Astrocyte of the spinal cord (primary cell): ENCODE measurements at regions not wholly inside any gene's neighbourhood (a gene's known extent, or its start where the extent isn't known, plus 50 kb on each side); places are given as distances from the start of the nearest gene placed in this dataset.

ENCODE experiments used
- DNase-seq: peaks from one replicate; pipeline ENCODE4 v3.0.0; 2011; ENCODE audit warnings: low read depth, low spot score
- H3K4me3 ChIP-seq: 2 replicates; pipeline ENCODE4 v1.5.1; 2011; ENCODE audit warnings: low read depth, mild to moderate bottlenecking, low read length, moderate library complexity
- in situ Hi-C: cut with HindIII; loops from 2 replicates; pipeline ENCODE4 v1.10.0; 2017; ENCODE audit warnings: low sequenced_read_pairs
- TF ChIP-seq, protein P1 (sequence below): IDR thresholded peaks from 2 replicates; pipeline ENCODE4 v1.5.1; 2012; ENCODE audit warnings: low read depth, mild to moderate bottlenecking, low read length, inconsistent platforms

GRCh38 chr17:73727941-73728340, 83.7 kb upstream of the SDK2 start:
- DNase-seq: no peak
- TF ChIP-seq, protein P1, sequence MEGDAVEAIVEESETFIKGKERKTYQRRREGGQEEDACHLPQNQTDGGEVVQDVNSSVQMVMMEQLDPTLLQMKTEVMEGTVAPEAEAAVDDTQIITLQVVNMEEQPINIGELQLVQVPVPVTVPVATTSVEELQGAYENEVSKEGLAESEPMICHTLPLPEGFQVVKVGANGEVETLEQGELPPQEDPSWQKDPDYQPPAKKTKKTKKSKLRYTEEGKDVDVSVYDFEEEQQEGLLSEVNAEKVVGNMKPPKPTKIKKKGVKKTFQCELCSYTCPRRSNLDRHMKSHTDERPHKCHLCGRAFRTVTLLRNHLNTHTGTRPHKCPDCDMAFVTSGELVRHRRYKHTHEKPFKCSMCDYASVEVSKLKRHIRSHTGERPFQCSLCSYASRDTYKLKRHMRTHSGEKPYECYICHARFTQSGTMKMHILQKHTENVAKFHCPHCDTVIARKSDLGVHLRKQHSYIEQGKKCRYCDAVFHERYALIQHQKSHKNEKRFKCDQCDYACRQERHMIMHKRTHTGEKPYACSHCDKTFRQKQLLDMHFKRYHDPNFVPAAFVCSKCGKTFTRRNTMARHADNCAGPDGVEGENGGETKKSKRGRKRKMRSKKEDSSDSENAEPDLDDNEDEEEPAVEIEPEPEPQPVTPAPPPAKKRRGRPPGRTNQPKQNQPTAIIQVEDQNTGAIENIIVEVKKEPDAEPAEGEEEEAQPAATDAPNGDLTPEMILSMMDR: no peak
- no peak overlapping the region for H3K4me3 ChIP-seq
- in situ Hi-C loops: no loop called here

DNA sequence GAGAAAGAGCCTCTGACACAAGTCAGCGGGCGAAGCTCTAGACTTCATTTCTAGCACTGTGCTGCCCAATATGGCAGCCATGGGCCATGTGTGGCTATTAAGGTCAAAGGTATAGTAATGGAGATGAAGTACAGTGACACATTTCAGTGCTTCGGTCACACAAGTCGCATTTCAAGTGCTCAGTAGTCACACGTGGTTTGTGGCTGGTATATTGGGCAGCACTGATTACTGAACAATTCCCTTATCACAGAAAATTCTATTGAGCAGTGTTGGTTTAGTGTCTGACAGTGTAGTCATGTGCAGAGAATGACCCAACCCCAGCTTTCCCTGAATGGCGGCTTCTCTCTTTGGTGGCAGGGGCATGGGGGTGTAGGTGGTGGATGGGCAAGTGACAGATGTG, 84.9 kb upstream of the SDK2 start:
- TF ChIP-seq, protein P1: no peak
- H3K4me3 ChIP-seq: no peak overlapping the region
- no peak for DNase-seq
- in situ Hi-C loops: no loop called here

- in situ Hi-C loops: no loop called here
- TF ChIP-seq, protein P1: no peak
- DNase-seq: no peak
- no peak overlapping the region for H3K4me3 ChIP-seq
Measured at GRCh38 chr17:73731733-73732132, 87.5 kb upstream of the SDK2 start.

DNA sequence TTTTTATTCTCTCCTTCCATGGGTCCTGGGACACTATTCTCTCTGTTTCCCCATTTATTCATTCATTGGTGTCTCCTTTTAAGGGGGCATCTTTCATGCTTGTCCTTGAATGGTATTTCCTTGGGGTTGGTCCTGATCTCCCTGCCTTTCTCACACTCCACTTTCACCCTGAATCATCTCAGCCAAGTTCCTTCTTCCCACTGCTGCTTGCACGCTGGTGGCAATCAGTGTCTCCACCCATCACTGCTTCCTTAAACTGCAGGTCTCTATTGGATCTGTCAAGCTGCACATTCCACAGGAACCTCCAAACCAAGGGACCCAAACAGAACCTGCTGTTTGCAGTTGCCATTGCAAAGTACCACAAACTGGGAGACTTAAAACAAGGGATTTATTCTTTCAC, 89.3 kb upstream of the SDK2 start:
- TF ChIP-seq, protein P1: no peak
- H3K4me3 ChIP-seq: no peak overlapping the region
- in situ Hi-C loops: no loop called here
- no peak for DNase-seq

DNA sequence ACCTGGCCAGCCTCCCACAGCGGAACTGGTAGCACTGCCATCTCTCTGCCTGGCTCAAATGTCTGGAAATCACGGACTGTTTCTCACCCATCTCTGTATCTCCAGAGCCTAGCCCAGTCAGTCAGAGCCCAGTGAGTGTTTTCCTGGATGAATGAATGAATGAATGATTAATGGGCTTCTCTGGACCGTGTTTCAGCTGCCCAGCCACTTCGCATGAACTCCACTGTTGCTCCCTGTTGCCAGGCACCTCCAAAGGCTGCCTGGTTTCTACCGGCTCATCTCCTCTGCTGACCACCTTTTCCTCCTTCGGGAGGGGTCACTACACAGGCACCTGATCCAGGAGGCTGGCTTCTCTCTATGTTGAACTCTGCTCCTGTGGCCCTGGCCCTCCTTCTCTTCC, 91.0 kb upstream of the SDK2 start:
- in situ Hi-C loops: no loop called here
- no peak for DNase-seq
- TF ChIP-seq, protein P1: no peak
- no peak overlapping the region for H3K4me3 ChIP-seq

GRCh38 chr17:73738751-73739575, 94.7 kb upstream of the SDK2 start:
- H3K4me3 ChIP-seq: no peak overlapping the region
- in situ Hi-C loops: no loop called here
- no peak for DNase-seq
- TF ChIP-seq, protein P1: no peak

DNA sequence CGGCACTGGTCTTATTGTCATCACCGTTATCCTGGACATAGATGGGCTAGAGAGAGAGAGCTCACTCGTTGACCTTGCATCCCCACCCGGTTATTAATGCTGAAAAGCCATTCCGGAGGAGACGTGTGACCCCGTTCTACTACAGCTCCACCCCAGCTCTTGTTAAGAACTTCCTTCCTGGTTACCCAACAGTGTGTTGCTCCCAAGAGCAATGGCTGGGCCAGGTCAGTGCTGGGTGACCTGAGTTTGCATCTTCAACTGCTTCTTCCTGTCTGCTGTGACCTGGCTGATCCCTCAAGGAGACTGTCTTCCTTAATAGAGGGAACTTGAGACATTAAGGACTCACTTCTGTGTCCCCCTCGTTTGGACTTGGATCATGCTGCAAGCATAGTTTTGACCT, 96.1 kb upstream of the SDK2 start:
- in situ Hi-C loops: no loop called here
- TF ChIP-seq, protein P1: no peak
- no peak overlapping the region for H3K4me3 ChIP-seq
- DNase-seq: no peak
